K562 (cell line): ENCODE measurements at regions not wholly inside any gene's neighbourhood (a gene's known extent, or its start where the extent isn't known, plus 50 kb on each side); places are given as distances from the start of the nearest gene placed in this dataset.

Source experiments
- ATAC-seq: fragments of 200-7000 bp; cut with Tn5 transposase; 3 replicates; pipeline ENCODE4 v1.9.1; 2020; ENCODE audit warnings: moderate library complexity
- BruUV-seq: library from RNA; stranded (reverse); fragments of 400-500 nt; replicated peaks from 2 replicates; lab custom pipeline; 2021; lab: Mats Ljungman, UMichigan
- CTCF ChIA-PET: fragments of 300-600 bp; formaldehyde crosslinking; extraction: SDS; loops from one replicate; lab custom pipeline; 2021; ENCODE audit warnings: low intra/inter-chr PET ratio; lab: Yijun Ruan, JAX
- POLR2A ChIA-PET: fragments of 300-600, 350-650 bp; sonication (Branson Sonifier 250); formaldehyde crosslinking; extraction: SDS; loops from one replicate; lab custom pipeline; 2021; ENCODE audit warnings: antibody characterized with exemption, inconsistent platforms; lab: Yijun Ruan, JAX
- DNase-seq, 4 experiments: peaks; one replicate each; pipeline versions ENCODE4 v3.0.0 to v3.0.0-alpha.2; 2011 to 2018; ENCODE audit warnings: low spot score in 3 of 4, mixed read lengths in 3 of 4; ENCODE audit errors: extremely low read depth in 1 of 4
- FAIRE-seq: peaks from 2 replicates; lab custom pipeline; 2011; peaks lifted over from hg19 to GRCh38; lab: Jason Lieb, UNC
- H2AFZ ChIP-seq: 2 replicates; pipeline ENCODE4 v1.6.0; 2011; ENCODE audit warnings: low read depth, low read length, control low read depth, inconsistent platforms
- H3K27ac ChIP-seq: fragments of 200-600 bp; 3 replicates; pipeline ENCODE4 v1.8.0; 2011; ENCODE audit warnings: low read depth, mild to moderate bottlenecking, control low read depth, inconsistent platforms, low read length, moderate library complexity, mixed read lengths; ENCODE audit errors: extremely low read depth
- H3K27me3 ChIP-seq, 2 experiments: fragments of 300-600 bp in 1 of 2; 2 replicates in 1 of 2; 3 replicates in 1 of 2; pipeline versions ENCODE4 v1.6.0 to v1.8.0; 2011; ENCODE audit warnings: inconsistent platforms in 2 of 2, low read length in 2 of 2, mild to moderate bottlenecking in 1 of 2, mixed read lengths in 1 of 2, moderate library complexity in 1 of 2; ENCODE audit not compliant: control insufficient read depth in 2 of 2, insufficient read depth in 2 of 2
- H3K36me3 ChIP-seq: fragments of 300-600 bp; 3 replicates; pipeline ENCODE4 v1.8.0; 2011; ENCODE audit warnings: mild to moderate bottlenecking, low read length, inconsistent platforms; ENCODE audit not compliant: control insufficient read depth, insufficient read depth
- H3K4me1 ChIP-seq, 2 experiments: fragments of 200-600 bp in 1 of 2; replicated peaks in 1 of 2; 2 replicates in 1 of 2; 3 replicates in 1 of 2; pipeline versions ENCODE4 v1.5.1 to v1.8.0; 2011; ENCODE audit warnings: inconsistent platforms in 2 of 2, low read length in 2 of 2, mild to moderate bottlenecking in 1 of 2, mixed read lengths in 1 of 2, moderate library complexity in 1 of 2; ENCODE audit not compliant: control insufficient read depth in 2 of 2, insufficient read depth in 2 of 2
- H3K4me2 ChIP-seq: 2 replicates; pipeline ENCODE4 v1.6.1; 2011; ENCODE audit warnings: low read length, control low read depth, inconsistent platforms, mixed read lengths; ENCODE audit not compliant: insufficient read depth
- H3K4me3 ChIP-seq: fragments of 200-600 bp; sonication (generic), shearing (Covaris generic); 2 replicates; pipeline ENCODE4 v1.5.1; 2016; ENCODE audit warnings: control low read depth, inconsistent platforms
- H3K79me2 ChIP-seq: fragments of 200-600 bp; 3 replicates; pipeline ENCODE4 v1.8.0; 2011; ENCODE audit warnings: low read length, inconsistent platforms; ENCODE audit not compliant: control insufficient read depth, insufficient read depth
- H3K9ac ChIP-seq, 2 experiments: 2 replicates each; pipeline versions ENCODE4 v1.6.0 to v1.6.1; 2011; ENCODE audit warnings: low read depth in 2 of 2, low read length in 2 of 2, control low read depth in 1 of 2, inconsistent platforms in 1 of 2, mild to moderate bottlenecking in 1 of 2, mixed read lengths in 1 of 2; ENCODE audit not compliant: insufficient read depth in 1 of 2
- H3K9me1 ChIP-seq: one replicate; pipeline ENCODE4 v1.6.0; 2011; ENCODE audit warnings: inconsistent platforms, mild to moderate bottlenecking, low read length, moderate library complexity; ENCODE audit not compliant: control insufficient read depth, insufficient read depth
- H3K9me3 ChIP-seq: replicated peaks from 2 replicates; pipeline ENCODE4 v1.5.1; 2011; ENCODE audit warnings: low read depth, low read length, inconsistent platforms; ENCODE audit not compliant: control insufficient read depth, insufficient read depth
- H4K20me1 ChIP-seq: replicated peaks from 2 replicates; pipeline ENCODE4 v1.6.1; 2011; ENCODE audit warnings: low read length, inconsistent platforms, mixed read lengths; ENCODE audit not compliant: control insufficient read depth, insufficient read depth
- CBX5 ChIP-seq: IDR thresholded peaks from 2 replicates; pipeline ENCODE4 v1.6.1; 2014; ENCODE audit warnings: low read depth, borderline replicate concordance
- CC2D1A ChIP-seq: fragments of 450-650 bp; IDR thresholded peaks from 2 replicates; pipeline ENCODE4 v1.6.1; 2017; ENCODE audit warnings: mild to moderate bottlenecking
- CEBPG ChIP-seq, 3 experiments: fragments of 200-800 bp in 1 of 3; sonication (Bioruptor generic) in 1 of 3; sonication (generic) in 1 of 3; formaldehyde crosslinking in 1 of 3; IDR thresholded peaks in 2 of 3; conservative IDR thresholded peaks in 1 of 3; 2 replicates each; pipeline versions ENCODE4 v1.6.1 to v1.8.0; 2016 to 2022; ENCODE audit warnings: missing compliant biosample characterization in 2 of 3, missing genetic modification characterization in 2 of 3, mild to moderate bottlenecking in 1 of 3, missing genetic modification reagents in 1 of 3
- MTA3 ChIP-seq: fragments of 450-650 bp; formaldehyde crosslinking; IDR thresholded peaks from 2 replicates; pipeline ENCODE4 v1.6.1; 2017; ENCODE audit warnings: mild to moderate bottlenecking, borderline replicate concordance
- RBBP5 ChIP-seq: fragments of 200-600 bp; sonication (generic); IDR thresholded peaks from 2 replicates; pipeline ENCODE4 v1.6.1; 2012; ENCODE audit warnings: borderline replicate concordance, mild to moderate bottlenecking, low read length, control low read depth, inconsistent platforms; ENCODE audit not compliant: insufficient read depth, poor library complexity, severe bottlenecking
- RUNX1 ChIP-seq: sonication (generic); IDR thresholded peaks from 2 replicates; pipeline ENCODE4 v1.6.1; 2016; ENCODE audit warnings: antibody characterized with exemption, low read depth
- TCFL5 ChIP-seq: fragments of 250-450 bp; sonication (Bioruptor Pico); conservative IDR thresholded peaks from 2 replicates; pipeline ENCODE4 v1.6.1; 2021; ENCODE audit warnings: mild to moderate bottlenecking, moderate library complexity, matching md5 sums
- XRCC4 ChIP-seq: IDR thresholded peaks from one replicate; pipeline ENCODE4 v1.6.1; 2011; ENCODE audit not compliant: insufficient read depth, insufficient read length; ENCODE audit errors: extremely low read depth
- WGBS: fragments of 100-300 bp; shearing (Covaris generic); methylation state at CpG from one replicate; pipeline ENCODE4 v1.1.6; 2016; ENCODE audit warnings: low coverage, mixed read lengths; ENCODE audit not compliant: insufficient coverage; ENCODE audit errors: missing lambda C conversion rate; 5-methylcytosine and 5-hydroxymethylcytosine counted together
- in situ Hi-C: fragments of 300-500 bp; cut with MboI; formaldehyde crosslinking; loops from 4 replicates; pipeline ENCODE4 v1.15.0; 2018; ENCODE audit warnings: inconsistent platforms, mixed read lengths
- intact Hi-C: fragments of 100-400 bp; cut with micrococcal nuclease; formaldehyde crosslinking; loops from 2 replicates; pipeline ENCODE4 v1.14.2; 2022
- TF ChIP-seq, protein P1 (sequence below): fragments of 200-800 bp; sonication (Bioruptor generic); IDR thresholded peaks from 2 replicates; pipeline ENCODE4 v1.6.1; 2016; ENCODE audit warnings: missing genetic modification characterization, missing compliant biosample characterization
- TF ChIP-seq, protein P2 (sequence below): fragments of 250-450 bp; sonication (Bioruptor Pico); IDR thresholded peaks from 2 replicates; pipeline ENCODE4 v1.4.0; 2020; ENCODE audit warnings: mild to moderate bottlenecking, moderate library complexity, borderline replicate concordance
- TF ChIP-seq, protein P3 (sequence below): fragments of 450-650 bp; formaldehyde crosslinking; IDR thresholded peaks from 2 replicates; pipeline ENCODE4 v1.4.0; 2020; ENCODE audit warnings: mild to moderate bottlenecking, moderate library complexity
- TF ChIP-seq, protein P4 (sequence below): sonication (generic); formaldehyde crosslinking; IDR thresholded peaks from 2 replicates; pipeline ENCODE4 v1.8.1; 2023; ENCODE audit warnings: mild to moderate bottlenecking, missing genetic modification reagents, moderate library complexity

DNA sequence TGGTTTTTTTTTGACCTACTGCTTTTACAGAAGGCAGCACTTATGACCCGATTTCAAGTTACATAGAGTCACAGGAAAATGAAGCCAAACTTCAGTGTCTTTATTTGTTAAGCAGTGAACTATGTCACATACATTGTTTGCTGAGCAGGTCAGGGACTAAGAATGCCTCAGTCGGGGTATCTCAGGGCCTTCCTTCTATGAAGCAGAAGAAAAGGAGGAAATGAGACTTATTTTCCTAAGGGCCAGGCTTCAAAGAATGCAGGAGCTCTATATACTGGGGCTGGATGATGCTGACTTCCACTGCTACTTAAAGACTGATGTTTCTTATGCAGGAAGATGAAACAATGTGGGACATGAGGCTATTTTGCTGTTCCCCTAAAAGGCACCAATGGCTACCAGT lies 558.4 kb upstream of the IGFBP7 start:
- Histone ChIP-seq H3K9me1 (no peaks in the 10 kb centered on the region), H3K79me2 (no peaks in the 10 kb centered on the region), H3K4me2 (no peak overlapping the region), H3K27ac (no peak overlapping the region), H3K9ac (no peak overlapping the region), H3K27me3 (no peaks in the 10 kb centered on the region), H2AFZ (no peak overlapping the region), H4K20me1 (no peaks in the 10 kb centered on the region), H3K4me3 (no peak overlapping the region), H3K9me3 (no peaks in the 10 kb centered on the region), H3K4me1 (no peaks in the 10 kb centered on the region), H3K36me3 (no peaks in the 10 kb centered on the region)
- in situ Hi-C loops (no loop called here), intact Hi-C loops (no loop called here)
- BruUV-seq = no TSS peak
- no peak for FAIRE-seq
- WGBS = 0% methylated on average over 2 of the region's 2 CpGs
- ATAC-seq = no peak
- ChIA-PET CTCF (no interaction called here), POLR2A (no interaction called here)
- DNase-seq = no peak
- TF ChIP-seq XRCC4 (no peak), TCFL5 (CRISPR knock-in tag) (no peak), CC2D1A (no peak), MTA3 (no peak), CBX5 (no peak), RUNX1 (no peak), RBBP5 (no peak), CEBPG (CRISPR knock-in tag; IDR thresholded peaks at IDR 0.05) (no peak), CEBPG (tag; conservative IDR thresholded peaks at IDR 0.05 in 1 of 2, IDR thresholded peaks at IDR 0.05 in 1 of 2) (no peak)
- TF ChIP-seq, protein P1, sequence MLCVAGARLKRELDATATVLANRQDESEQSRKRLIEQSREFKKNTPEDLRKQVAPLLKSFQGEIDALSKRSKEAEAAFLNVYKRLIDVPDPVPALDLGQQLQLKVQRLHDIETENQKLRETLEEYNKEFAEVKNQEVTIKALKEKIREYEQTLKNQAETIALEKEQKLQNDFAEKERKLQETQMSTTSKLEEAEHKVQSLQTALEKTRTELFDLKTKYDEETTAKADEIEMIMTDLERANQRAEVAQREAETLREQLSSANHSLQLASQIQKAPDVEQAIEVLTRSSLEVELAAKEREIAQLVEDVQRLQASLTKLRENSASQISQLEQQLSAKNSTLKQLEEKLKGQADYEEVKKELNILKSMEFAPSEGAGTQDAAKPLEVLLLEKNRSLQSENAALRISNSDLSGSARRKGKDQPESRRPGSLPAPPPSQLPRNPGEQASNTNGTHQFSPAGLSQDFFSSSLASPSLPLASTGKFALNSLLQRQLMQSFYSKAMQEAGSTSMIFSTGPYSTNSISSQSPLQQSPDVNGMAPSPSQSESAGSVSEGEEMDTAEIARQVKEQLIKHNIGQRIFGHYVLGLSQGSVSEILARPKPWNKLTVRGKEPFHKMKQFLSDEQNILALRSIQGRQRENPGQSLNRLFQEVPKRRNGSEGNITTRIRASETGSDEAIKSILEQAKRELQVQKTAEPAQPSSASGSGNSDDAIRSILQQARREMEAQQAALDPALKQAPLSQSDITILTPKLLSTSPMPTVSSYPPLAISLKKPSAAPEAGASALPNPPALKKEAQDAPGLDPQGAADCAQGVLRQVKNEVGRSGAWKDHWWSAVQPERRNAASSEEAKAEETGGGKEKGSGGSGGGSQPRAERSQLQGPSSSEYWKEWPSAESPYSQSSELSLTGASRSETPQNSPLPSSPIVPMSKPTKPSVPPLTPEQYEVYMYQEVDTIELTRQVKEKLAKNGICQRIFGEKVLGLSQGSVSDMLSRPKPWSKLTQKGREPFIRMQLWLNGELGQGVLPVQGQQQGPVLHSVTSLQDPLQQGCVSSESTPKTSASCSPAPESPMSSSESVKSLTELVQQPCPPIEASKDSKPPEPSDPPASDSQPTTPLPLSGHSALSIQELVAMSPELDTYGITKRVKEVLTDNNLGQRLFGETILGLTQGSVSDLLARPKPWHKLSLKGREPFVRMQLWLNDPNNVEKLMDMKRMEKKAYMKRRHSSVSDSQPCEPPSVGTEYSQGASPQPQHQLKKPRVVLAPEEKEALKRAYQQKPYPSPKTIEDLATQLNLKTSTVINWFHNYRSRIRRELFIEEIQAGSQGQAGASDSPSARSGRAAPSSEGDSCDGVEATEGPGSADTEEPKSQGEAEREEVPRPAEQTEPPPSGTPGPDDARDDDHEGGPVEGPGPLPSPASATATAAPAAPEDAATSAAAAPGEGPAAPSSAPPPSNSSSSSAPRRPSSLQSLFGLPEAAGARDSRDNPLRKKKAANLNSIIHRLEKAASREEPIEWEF = no peak
- TF ChIP-seq, protein P2, sequence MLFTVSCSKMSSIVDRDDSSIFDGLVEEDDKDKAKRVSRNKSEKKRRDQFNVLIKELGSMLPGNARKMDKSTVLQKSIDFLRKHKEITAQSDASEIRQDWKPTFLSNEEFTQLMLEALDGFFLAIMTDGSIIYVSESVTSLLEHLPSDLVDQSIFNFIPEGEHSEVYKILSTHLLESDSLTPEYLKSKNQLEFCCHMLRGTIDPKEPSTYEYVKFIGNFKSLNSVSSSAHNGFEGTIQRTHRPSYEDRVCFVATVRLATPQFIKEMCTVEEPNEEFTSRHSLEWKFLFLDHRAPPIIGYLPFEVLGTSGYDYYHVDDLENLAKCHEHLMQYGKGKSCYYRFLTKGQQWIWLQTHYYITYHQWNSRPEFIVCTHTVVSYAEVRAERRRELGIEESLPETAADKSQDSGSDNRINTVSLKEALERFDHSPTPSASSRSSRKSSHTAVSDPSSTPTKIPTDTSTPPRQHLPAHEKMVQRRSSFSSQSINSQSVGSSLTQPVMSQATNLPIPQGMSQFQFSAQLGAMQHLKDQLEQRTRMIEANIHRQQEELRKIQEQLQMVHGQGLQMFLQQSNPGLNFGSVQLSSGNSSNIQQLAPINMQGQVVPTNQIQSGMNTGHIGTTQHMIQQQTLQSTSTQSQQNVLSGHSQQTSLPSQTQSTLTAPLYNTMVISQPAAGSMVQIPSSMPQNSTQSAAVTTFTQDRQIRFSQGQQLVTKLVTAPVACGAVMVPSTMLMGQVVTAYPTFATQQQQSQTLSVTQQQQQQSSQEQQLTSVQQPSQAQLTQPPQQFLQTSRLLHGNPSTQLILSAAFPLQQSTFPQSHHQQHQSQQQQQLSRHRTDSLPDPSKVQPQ (CRISPR knock-in tag) = no peak
- TF ChIP-seq, protein P3, sequence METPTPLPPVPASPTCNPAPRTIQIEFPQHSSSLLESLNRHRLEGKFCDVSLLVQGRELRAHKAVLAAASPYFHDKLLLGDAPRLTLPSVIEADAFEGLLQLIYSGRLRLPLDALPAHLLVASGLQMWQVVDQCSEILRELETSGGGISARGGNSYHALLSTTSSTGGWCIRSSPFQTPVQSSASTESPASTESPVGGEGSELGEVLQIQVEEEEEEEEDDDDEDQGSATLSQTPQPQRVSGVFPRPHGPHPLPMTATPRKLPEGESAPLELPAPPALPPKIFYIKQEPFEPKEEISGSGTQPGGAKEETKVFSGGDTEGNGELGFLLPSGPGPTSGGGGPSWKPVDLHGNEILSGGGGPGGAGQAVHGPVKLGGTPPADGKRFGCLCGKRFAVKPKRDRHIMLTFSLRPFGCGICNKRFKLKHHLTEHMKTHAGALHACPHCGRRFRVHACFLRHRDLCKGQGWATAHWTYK (CRISPR knock-in tag) = no peak
- TF ChIP-seq, protein P4, sequence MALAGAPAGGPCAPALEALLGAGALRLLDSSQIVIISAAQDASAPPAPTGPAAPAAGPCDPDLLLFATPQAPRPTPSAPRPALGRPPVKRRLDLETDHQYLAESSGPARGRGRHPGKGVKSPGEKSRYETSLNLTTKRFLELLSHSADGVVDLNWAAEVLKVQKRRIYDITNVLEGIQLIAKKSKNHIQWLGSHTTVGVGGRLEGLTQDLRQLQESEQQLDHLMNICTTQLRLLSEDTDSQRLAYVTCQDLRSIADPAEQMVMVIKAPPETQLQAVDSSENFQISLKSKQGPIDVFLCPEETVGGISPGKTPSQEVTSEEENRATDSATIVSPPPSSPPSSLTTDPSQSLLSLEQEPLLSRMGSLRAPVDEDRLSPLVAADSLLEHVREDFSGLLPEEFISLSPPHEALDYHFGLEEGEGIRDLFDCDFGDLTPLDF (CRISPR knock-in tag) = no peak
